Activated CD4-positive, alpha-beta T cell treated with anti-CD3 and anti-CD28 coated beads, Interleukin-2, amount 10 ng/mL, durations not matched to agents 24 days and 14 days (primary cell): ENCODE measurements at regions not wholly inside any gene's neighbourhood (a gene's known extent, or its start where the extent isn't known, plus 50 kb on each side); places are given as distances from the start of the nearest gene placed in this dataset.

Experiments
- DNase-seq: peaks from one replicate; pipeline ENCODE4 v3.0.0; 2022
- H3K27ac Mint-ChIP-seq: one replicate; pipeline ENCODE4 v1.8.0; 2022; ENCODE audit warnings: mild to moderate bottlenecking, mixed read lengths
- H3K27me3 Mint-ChIP-seq: one replicate; pipeline ENCODE4 v1.8.0; 2022; ENCODE audit warnings: mixed read lengths
- H3K36me3 Mint-ChIP-seq: one replicate; pipeline ENCODE4 v1.8.0; 2022; ENCODE audit warnings: low read depth, mild to moderate bottlenecking, mixed read lengths
- H3K4me1 Mint-ChIP-seq: one replicate; pipeline ENCODE4 v1.8.0; 2021; ENCODE audit warnings: mixed read lengths
- H3K4me3 Mint-ChIP-seq: one replicate; pipeline ENCODE4 v1.8.0; 2022; ENCODE audit warnings: mild to moderate bottlenecking, moderate library complexity, mixed read lengths
- H3K9me3 Mint-ChIP-seq: one replicate; pipeline ENCODE4 v1.8.0; 2021; ENCODE audit warnings: mixed read lengths
- intact Hi-C: fragments of 100-400 bp; cut with micrococcal nuclease; formaldehyde crosslinking; loops from one replicate; pipeline ENCODE4 v1.15.1; 2023

DNA sequence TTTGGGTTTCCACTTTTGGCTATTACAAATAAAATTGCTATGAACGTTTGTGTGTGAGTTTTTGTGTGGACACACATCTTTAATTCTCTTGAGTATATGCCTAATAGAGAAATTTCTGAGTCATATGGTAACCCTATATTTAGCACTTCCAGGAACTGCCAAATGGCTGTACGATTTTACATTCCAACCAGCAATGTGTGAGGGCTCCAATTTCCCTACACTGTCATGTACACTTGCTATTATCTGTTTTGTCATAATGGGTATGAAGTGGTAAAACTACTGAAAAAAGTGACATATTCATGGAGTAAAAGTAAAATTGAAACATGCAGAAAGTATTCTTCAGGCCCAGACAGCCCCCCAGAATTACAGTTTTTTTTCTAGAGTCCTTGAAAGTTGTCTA is 59.6 kb upstream of the ESR1 start:
- peaks cover 1% of the 10 kb centered on the region for H3K36me3 Mint-ChIP-seq
- no peak overlapping the region for H3K4me3 Mint-ChIP-seq
- H3K27me3 Mint-ChIP-seq, result peaks cover 13% of the 10 kb centered on the region
- no peak for DNase-seq
- intact Hi-C loops, result no loop called here
- peaks cover 7% of the 10 kb centered on the region for H3K4me1 Mint-ChIP-seq
- H3K27ac Mint-ChIP-seq, result no peak overlapping the region
- peaks cover 20% of the 10 kb centered on the region for H3K9me3 Mint-ChIP-seq

DNA sequence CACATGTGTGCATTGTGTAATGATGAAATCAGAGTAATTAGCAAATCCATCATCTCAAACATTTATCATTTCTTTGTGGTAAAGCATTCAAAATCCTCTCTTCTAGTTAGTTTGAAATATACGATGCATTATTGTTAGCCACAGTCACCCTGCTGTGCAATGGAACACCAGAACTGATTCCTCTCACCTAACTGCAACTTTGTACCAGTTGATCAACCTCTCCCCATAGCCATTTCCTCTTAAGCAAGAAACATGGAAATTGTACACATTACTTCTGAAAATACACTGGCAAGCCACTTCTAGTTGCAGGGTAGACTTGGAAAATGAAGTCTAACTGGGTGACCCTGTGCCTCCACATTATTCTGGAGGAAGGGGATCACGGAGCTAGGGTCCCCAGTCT is 58.1 kb upstream of the ESR1 start:
- H3K9me3 Mint-ChIP-seq, result peaks cover 20% of the 10 kb centered on the region
- no peak for DNase-seq
- H3K27ac Mint-ChIP-seq, result no peak overlapping the region
- H3K36me3 Mint-ChIP-seq, result peaks cover 1% of the 10 kb centered on the region
- peaks cover 7% of the 10 kb centered on the region for H3K4me1 Mint-ChIP-seq
- H3K4me3 Mint-ChIP-seq, result no peak overlapping the region
- peaks cover 8% of the 10 kb centered on the region for H3K27me3 Mint-ChIP-seq
- intact Hi-C loops, result no loop called here

DNA sequence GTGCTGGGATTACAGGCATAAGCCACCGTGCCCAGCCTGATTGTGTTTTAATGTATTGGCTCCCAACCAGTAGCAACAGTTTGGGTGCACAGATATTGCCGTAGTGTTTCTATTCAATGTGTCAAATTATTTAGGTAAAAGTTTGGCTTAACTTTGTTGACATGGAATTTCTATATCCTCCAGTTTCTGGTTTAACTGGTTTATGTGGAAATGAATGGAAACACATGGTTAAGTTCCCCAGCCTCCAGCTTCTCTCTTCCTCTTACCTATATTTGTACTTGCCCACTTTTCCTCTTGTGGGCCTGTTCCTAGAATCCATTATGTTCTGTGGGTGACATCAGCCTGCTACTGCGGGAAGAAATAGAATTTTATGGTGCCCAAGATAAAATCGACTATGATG is 53.9 kb upstream of the ESR1 start:
- peaks cover 10% of the 10 kb centered on the region for H3K36me3 Mint-ChIP-seq
- H3K9me3 Mint-ChIP-seq, result peaks cover 6% of the 10 kb centered on the region
- peaks cover 4% of the 10 kb centered on the region for H3K27me3 Mint-ChIP-seq
- H3K4me3 Mint-ChIP-seq, result no peak overlapping the region
- intact Hi-C loops, result no loop called here
- no peak overlapping the region for H3K27ac Mint-ChIP-seq
- DNase-seq, result no peak
- peaks cover 28% of the 10 kb centered on the region for H3K4me1 Mint-ChIP-seq

DNA sequence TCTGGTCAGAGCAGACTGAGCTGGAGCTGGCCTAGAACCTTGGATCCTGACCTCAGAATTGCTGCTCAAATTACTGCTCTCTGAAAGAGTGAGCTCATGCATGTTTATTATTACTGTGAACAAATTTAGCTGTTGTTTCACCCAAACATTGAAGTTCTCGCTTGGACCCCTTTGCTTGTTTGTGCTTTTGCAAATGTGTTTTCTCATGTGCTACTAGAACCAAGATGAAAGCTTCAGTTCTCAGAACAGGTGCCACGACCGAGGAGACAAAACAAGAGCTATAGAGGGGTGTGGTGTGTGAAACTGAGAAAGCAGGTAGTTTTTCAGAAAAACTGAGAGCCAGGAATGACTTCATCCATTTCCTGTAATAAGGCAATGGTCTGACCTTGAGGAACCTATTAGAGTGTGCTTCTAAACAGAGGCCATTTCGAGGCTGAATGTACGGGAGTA is 50.0 kb upstream of the ESR1 start:
- Mint-ChIP-seq H3K27me3 (no peaks in the 10 kb centered on the region), H3K9me3 (peaks cover 6% of the 10 kb centered on the region), H3K4me3 (peak overlapping the region; percentile 67), H3K36me3 (peaks cover 9% of the 10 kb centered on the region), H3K27ac (peak overlapping the region; percentile 94), H3K4me1 (peaks cover 36% of the 10 kb centered on the region)
- peak; percentile 84 for DNase-seq
- intact Hi-C loops, result loop anchor here (1.0 to 5.0 kb wide), 6 partner anchors 8 to 427 kb away; no protein-coding TSS in a partner anchor
